Spleen (tissue), 7 donors: ENCODE measurements at regions not wholly inside any gene's neighbourhood (a gene's known extent, or its start where the extent isn't known, plus 50 kb on each side); places are given as distances from the start of the nearest gene placed in this dataset.

Experiments used
- CTCF ChIP-seq, 11 experiments: fragments of 200-600 bp in 7 of 11; fragments of 450-650 bp in 4 of 11; sonication (generic) in 4 of 11; IDR thresholded peaks in 8 of 11; conservative IDR thresholded peaks in 3 of 11; 1 replicate in 7 of 11; 2 replicates in 4 of 11; pipeline versions ENCODE4 v1.4.0 to v1.8.0; 2016 to 2021; ENCODE audit warnings: antibody characterized with exemption in 11 of 11, inconsistent platforms in 4 of 11, mild to moderate bottlenecking in 1 of 11
- POLR2A ChIP-seq, 3 donors: fragments of 450-650 bp; IDR thresholded peaks; one replicate each; pipeline ENCODE4 v1.5.1; 2017; ENCODE audit warnings: antibody characterized with exemption in 3 of 3, mild to moderate bottlenecking in 1 of 3
- donor health status: DM: no; HTN: no; CAD: no; lungs with moderate emphysema.
- donor health status: DM: no; HTN: no; CAD: no.
- donor health status: DM: no; HTN: no; CAD: no.

- TF ChIP-seq CTCF (IDR thresholded peaks at IDR 0.05 in 8 of 11, conservative IDR thresholded peaks at IDR 0.05 in 3 of 11) = no peak
- no peak for TF ChIP-seq POLR2A (IDR thresholded peaks at IDR 0.05)
Observed at GRCh38 chr17:77291591-77292386, 151.0 kb downstream of the SEC14L1 start.
